ENCODE measurements at regions not wholly inside any gene's neighbourhood (a gene's known extent, or its start where the extent isn't known, plus 50 kb on each side); places are given as distances from the start of the nearest gene placed in this dataset.

- Mint-ChIP-seq H3K4me3 (ENCODE audit: low read depth, unreplicated experiment) (no peak overlapping the region), H3K9me3 (ENCODE audit: low read depth, unreplicated experiment) (no peaks in the 10 kb centered on the region), H3K27ac (ENCODE audit: unreplicated experiment) (no peak overlapping the region), H3K36me3 (ENCODE audit: insufficient read depth, unreplicated experiment) (no peaks in the 10 kb centered on the region), H3K27me3 (ENCODE audit: unreplicated experiment) (peaks cover 40% of the 10 kb centered on the region), H3K4me1 (ENCODE audit: low read depth, unreplicated experiment) (peaks cover 7% of the 10 kb centered on the region)
- TF ChIP-seq CTCF (IDR thresholded peaks at IDR 0.05; ENCODE audit: unreplicated experiment) = no peak
- no peak for DNase-seq
- no TSS peak for BruUV-seq (replicated peaks)
- CTCF ChIA-PET = interaction anchor here (0.6 to 0.7 kb wide), 2 partner anchors 34 to 36 kb away, joined by 3 to 4 read pairs; no protein-coding TSS in a partner anchor
- intact Hi-C loops (cut with micrococcal nuclease; ENCODE audit: unreplicated experiment) = no loop called here
Measured at GRCh38 chr2:216320852-216321251, 51.4 kb downstream of the MARCHF4 start.

- TF ChIP-seq CTCF (IDR thresholded peaks at IDR 0.05; ENCODE audit: unreplicated experiment) = no peak
- H3K27me3 Mint-ChIP-seq (ENCODE audit: unreplicated experiment) = peaks cover 40% of the 10 kb centered on the region
- no peak for DNase-seq
- no TSS peak for BruUV-seq (replicated peaks)
- H3K4me3 Mint-ChIP-seq (ENCODE audit: low read depth, unreplicated experiment) = no peak overlapping the region
- H3K9me3 Mint-ChIP-seq (ENCODE audit: low read depth, unreplicated experiment) = no peaks in the 10 kb centered on the region
- H3K4me1 Mint-ChIP-seq (ENCODE audit: low read depth, unreplicated experiment) = peaks cover 9% of the 10 kb centered on the region
- CTCF ChIA-PET = no interaction called here
- no peak overlapping the region for H3K27ac Mint-ChIP-seq (ENCODE audit: unreplicated experiment)
- no peaks in the 10 kb centered on the region for H3K36me3 Mint-ChIP-seq (ENCODE audit: insufficient read depth, unreplicated experiment)
- intact Hi-C loops (cut with micrococcal nuclease; ENCODE audit: unreplicated experiment) = no loop called here
Measured at GRCh38 chr2:216319771-216320170, 52.5 kb downstream of the MARCHF4 start.

- CTCF ChIA-PET = no interaction called here
- H3K27me3 Mint-ChIP-seq (ENCODE audit: unreplicated experiment) = peaks cover 35% of the 10 kb centered on the region
- no peaks in the 10 kb centered on the region for H3K9me3 Mint-ChIP-seq (ENCODE audit: low read depth, unreplicated experiment)
- DNase-seq = no peak
- no peak overlapping the region for H3K4me3 Mint-ChIP-seq (ENCODE audit: low read depth, unreplicated experiment)
- intact Hi-C loops (cut with micrococcal nuclease; ENCODE audit: unreplicated experiment) = no loop called here
- H3K36me3 Mint-ChIP-seq (ENCODE audit: insufficient read depth, unreplicated experiment) = no peaks in the 10 kb centered on the region
- no peak for TF ChIP-seq CTCF (IDR thresholded peaks at IDR 0.05; ENCODE audit: unreplicated experiment)
- peaks cover 9% of the 10 kb centered on the region for H3K4me1 Mint-ChIP-seq (ENCODE audit: low read depth, unreplicated experiment)
- no TSS peak for BruUV-seq (replicated peaks)
- H3K27ac Mint-ChIP-seq (ENCODE audit: unreplicated experiment) = no peak overlapping the region
Measured at GRCh38 chr2:216318521-216318874, 53.8 kb downstream of the MARCHF4 start.

GRCh38 chr2:216317831-216318520, 54.3 kb downstream of the MARCHF4 start:
- no peak for DNase-seq
- CTCF ChIA-PET = no interaction called here
- Mint-ChIP-seq H3K27me3 (ENCODE audit: unreplicated experiment) (peaks cover 30% of the 10 kb centered on the region), H3K27ac (ENCODE audit: unreplicated experiment) (no peak overlapping the region), H3K36me3 (ENCODE audit: insufficient read depth, unreplicated experiment) (no peaks in the 10 kb centered on the region), H3K4me3 (ENCODE audit: low read depth, unreplicated experiment) (no peak overlapping the region), H3K4me1 (ENCODE audit: low read depth, unreplicated experiment) (peaks cover 9% of the 10 kb centered on the region), H3K9me3 (ENCODE audit: low read depth, unreplicated experiment) (no peaks in the 10 kb centered on the region)
- intact Hi-C loops (cut with micrococcal nuclease; ENCODE audit: unreplicated experiment) = no loop called here
- no TSS peak for BruUV-seq (replicated peaks)
- TF ChIP-seq CTCF (IDR thresholded peaks at IDR 0.05; ENCODE audit: unreplicated experiment) = no peak
